Skeletal muscle tissue (tissue), 3 donors: ENCODE measurements at regions not wholly inside any gene's neighbourhood (a gene's known extent, or its start where the extent isn't known, plus 50 kb on each side); places are given as distances from the start of the nearest gene placed in this dataset.
A peak's percentile ranks its signal among the peaks of the same experiment; 100 is the strongest.

ENCODE experiments used
- H3K27ac ChIP-seq: one replicate; pipeline ENCODE4 v1.7.0; 2013; ENCODE audit warnings: mild to moderate bottlenecking, low read depth, low read length, inconsistent platforms
- H3K27me3 ChIP-seq, 3 donors: one replicate each; pipeline ENCODE4 v1.7.0; 2013; ENCODE audit warnings: low read length in 3 of 3; ENCODE audit not compliant: control insufficient read depth in 3 of 3, insufficient read depth in 3 of 3
- H3K36me3 ChIP-seq, 3 donors: one replicate each; pipeline ENCODE4 v1.7.0; 2013; ENCODE audit warnings: low read length in 3 of 3; ENCODE audit not compliant: control insufficient read depth in 3 of 3, insufficient read depth in 3 of 3
- H3K4me1 ChIP-seq, 3 donors: one replicate each; pipeline ENCODE4 v1.7.0; 2013; ENCODE audit warnings: low read length in 3 of 3, mild to moderate bottlenecking in 3 of 3; ENCODE audit not compliant: control insufficient read depth in 3 of 3, insufficient read depth in 3 of 3
- H3K4me3 ChIP-seq, 3 donors: one replicate each; pipeline ENCODE4 v1.7.0; 2013; ENCODE audit warnings: low read length in 3 of 3
- H3K9ac ChIP-seq, 3 donors: one replicate each; pipeline ENCODE4 v1.7.0; 2013; ENCODE audit warnings: low read length in 3 of 3, mild to moderate bottlenecking in 3 of 3, moderate library complexity in 2 of 3, low read depth in 1 of 3
- H3K9me3 ChIP-seq, 3 donors: one replicate each; pipeline ENCODE4 v1.7.0; 2013; ENCODE audit warnings: low read length in 3 of 3; ENCODE audit not compliant: control insufficient read depth in 3 of 3
- donor health status: Osteomylitis.

GRCh38 chr2:239816576-239817467, 208.3 kb downstream of the NDUFA10 start:
- no peaks in the 10 kb centered on the region for H3K36me3 ChIP-seq
- no peak overlapping the region for H3K4me3 ChIP-seq
- H3K27me3 ChIP-seq, result peaks cover 3 to 47% (median 27%) of the 10 kb centered on the region in 3 donors
- H3K27ac ChIP-seq, result no peak overlapping the region
- no peak overlapping the region for H3K9ac ChIP-seq
- no peaks in the 10 kb centered on the region for H3K9me3 ChIP-seq
- peaks cover 8 to 12% (median 9%) of the 10 kb centered on the region in 3 donors for H3K4me1 ChIP-seq

GRCh38 chr2:239815671-239816070, 209.5 kb downstream of the NDUFA10 start:
- no peaks in the 10 kb centered on the region for H3K9me3 ChIP-seq
- H3K27me3 ChIP-seq, result peaks cover 0 to 40% (median 27%) of the 10 kb centered on the region in 3 donors
- no peak overlapping the region for H3K9ac ChIP-seq
- H3K36me3 ChIP-seq, result no peaks in the 10 kb centered on the region
- H3K4me1 ChIP-seq, result peaks cover 8 to 16% (median 13%) of the 10 kb centered on the region in 3 donors
- H3K27ac ChIP-seq, result no peak overlapping the region
- H3K4me3 ChIP-seq, result no peak overlapping the region

DNA sequence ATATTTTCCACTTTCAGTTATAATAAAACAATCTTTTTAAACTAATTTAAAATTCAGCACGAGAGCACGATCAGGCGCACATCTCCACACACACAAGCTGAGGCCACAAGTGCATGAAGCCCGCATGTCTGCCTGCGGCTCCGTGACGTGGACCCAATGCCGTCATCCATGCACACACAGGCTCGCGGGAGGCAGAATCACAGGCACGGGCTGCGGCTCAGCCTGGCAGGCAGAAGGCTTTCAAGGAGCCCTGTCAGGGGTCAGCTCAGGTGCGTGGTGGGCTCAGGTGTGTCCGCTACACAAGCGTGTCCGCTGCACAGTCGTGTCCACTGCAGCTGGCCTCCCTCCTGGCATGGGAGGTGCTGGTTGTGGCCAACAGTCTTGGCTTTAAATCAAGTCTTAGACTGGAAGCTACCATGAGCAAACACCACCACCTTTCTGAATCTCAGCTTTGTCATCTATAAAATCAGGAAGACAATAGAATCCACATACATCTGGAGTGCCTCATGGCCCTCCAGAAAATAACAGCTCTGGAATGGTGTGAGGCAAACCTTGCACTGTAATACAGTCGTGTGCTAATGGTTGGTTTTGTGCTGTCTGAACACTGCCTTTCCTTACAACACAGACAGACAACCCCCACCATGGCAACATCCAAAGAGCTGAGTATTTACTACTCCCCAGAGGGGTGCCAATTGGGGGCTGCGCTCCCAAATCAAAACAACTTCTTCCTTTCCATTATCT, 210.1 kb downstream of the NDUFA10 start:
- Histone ChIP-seq H3K9me3 (no peaks in the 10 kb centered on the region), H3K27me3 (peaks cover 0 to 33% (median 32%) of the 10 kb centered on the region in 3 donors), H3K36me3 (no peaks in the 10 kb centered on the region), H3K27ac (no peak overlapping the region), H3K4me1 (peaks cover 8 to 16% (median 13%) of the 10 kb centered on the region in 3 donors), H3K4me3 (peak overlapping the region in 1 of 3 donors; percentile 64), H3K9ac (peak overlapping the region in 1 of 3 donors; percentile 43)

GRCh38 chr2:239814116-239814860, 210.9 kb downstream of the NDUFA10 start:
- Histone ChIP-seq H3K27ac (peak overlapping the region; percentile 64), H3K4me3 (no peak overlapping the region), H3K9me3 (no peaks in the 10 kb centered on the region), H3K27me3 (peaks cover 0 to 33% (median 30%) of the 10 kb centered on the region in 3 donors), H3K36me3 (no peaks in the 10 kb centered on the region), H3K4me1 (peaks cover 8 to 16% (median 13%) of the 10 kb centered on the region in 3 donors), H3K9ac (peak overlapping the region in 2 of 3 donors; percentile 33 to 61)

DNA sequence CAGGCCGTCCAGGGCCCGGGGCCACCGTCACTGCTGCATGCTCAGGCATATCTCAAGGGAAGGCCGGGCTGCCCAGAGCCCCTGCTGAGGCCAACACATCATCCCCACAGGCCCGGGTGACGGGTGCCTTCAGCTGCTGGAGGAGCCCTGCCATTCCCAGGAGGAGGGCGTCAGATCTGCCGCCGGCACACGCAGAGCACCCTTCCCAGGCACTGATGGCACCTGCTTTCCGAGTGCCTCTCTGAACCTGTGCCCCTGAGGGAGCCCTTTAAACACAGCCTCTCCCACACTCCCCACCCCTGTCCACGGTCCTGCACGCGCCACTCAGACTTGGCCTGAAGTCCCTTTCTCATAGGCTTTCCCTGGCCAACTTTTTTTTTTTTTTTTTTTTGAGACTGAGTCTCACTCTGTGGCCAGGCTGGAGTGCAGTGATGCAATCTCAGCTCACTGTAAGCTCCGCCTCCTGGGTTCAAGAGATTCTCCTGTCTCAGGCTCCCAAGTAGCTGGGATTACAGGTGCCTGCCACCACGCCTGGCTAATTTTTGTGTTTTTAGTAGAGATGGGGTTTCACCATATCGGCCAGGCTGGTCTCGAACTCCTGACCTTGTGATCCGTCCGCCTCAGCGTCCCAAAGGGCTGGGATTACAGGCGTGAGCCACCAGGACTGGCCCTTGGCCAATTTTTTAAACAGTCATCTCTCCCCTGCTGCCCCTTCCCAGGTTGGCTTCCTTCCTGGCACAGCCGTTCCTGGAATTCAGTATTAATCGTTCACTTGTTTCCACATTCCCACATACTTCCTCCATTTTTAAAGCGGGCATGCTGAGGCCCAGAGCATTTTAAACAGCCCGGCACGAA, 211.7 kb downstream of the NDUFA10 start:
- H3K4me3 ChIP-seq, result no peak overlapping the region
- H3K36me3 ChIP-seq, result no peaks in the 10 kb centered on the region
- peaks cover 8 to 16% (median 13%) of the 10 kb centered on the region in 3 donors for H3K4me1 ChIP-seq
- H3K27me3 ChIP-seq, result peaks cover 0 to 28% (median 24%) of the 10 kb centered on the region in 3 donors
- H3K9me3 ChIP-seq, result no peaks in the 10 kb centered on the region
- no peak overlapping the region for H3K9ac ChIP-seq
- peak overlapping the region; percentile 23 for H3K27ac ChIP-seq

- Histone ChIP-seq H3K27ac (no peak overlapping the region), H3K27me3 (peaks cover 1 to 26% (median 22%) of the 10 kb centered on the region in 3 donors), H3K9ac (no peak overlapping the region)
These were observed 213.2 kb downstream of the NDUFA10 start for GRCh38 chr2:239811806-239812560.

DNA sequence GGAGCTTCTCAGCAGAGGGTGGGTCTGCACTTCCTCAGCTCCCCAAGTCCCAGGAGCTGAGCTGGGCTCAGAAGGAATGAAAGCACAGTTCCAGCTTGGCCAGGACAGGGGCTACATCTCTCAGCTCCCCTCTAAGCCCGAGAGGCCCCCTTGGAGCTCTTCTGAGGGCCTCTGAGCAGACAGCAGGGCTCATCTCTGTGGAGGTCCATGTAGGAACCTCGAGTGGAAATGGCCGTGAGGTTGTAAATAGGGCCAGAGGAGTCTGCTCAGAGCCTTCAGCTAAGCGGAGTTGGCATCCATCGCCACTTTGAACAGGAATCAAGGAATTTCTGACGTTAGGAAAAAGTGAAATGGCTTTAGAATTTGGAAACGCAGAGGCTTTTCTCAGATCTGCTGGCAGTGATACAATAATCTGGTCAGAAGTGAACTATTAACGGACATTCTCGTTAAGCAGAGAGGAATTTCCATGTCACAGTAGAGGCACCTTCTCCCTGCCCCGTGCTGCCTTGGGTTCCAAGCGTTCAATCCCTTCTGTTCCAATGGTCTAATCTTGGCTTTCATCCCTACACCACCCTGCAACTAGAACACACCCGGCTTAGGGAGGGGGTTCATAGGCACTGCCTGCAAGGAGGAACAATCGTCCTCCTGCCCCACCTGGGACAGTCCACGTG, 213.9 kb downstream of the NDUFA10 start:
- Histone ChIP-seq H3K4me3 (no peak overlapping the region), H3K9me3 (no peaks in the 10 kb centered on the region), H3K36me3 (no peaks in the 10 kb centered on the region), H3K27me3 (peaks cover 3 to 26% (median 20%) of the 10 kb centered on the region in 3 donors), H3K9ac (no peak overlapping the region), H3K4me1 (peaks cover 8 to 16% (median 13%) of the 10 kb centered on the region in 3 donors), H3K27ac (no peak overlapping the region)

More at GRCh38 chr2:239811806-239812560, 213.2 kb downstream of the NDUFA10 start:
- peaks cover 8 to 16% (median 13%) of the 10 kb centered on the region in 3 donors for H3K4me1 ChIP-seq
- H3K9me3 ChIP-seq, result no peaks in the 10 kb centered on the region
- no peak overlapping the region for H3K4me3 ChIP-seq
- H3K36me3 ChIP-seq, result no peaks in the 10 kb centered on the region

DNA sequence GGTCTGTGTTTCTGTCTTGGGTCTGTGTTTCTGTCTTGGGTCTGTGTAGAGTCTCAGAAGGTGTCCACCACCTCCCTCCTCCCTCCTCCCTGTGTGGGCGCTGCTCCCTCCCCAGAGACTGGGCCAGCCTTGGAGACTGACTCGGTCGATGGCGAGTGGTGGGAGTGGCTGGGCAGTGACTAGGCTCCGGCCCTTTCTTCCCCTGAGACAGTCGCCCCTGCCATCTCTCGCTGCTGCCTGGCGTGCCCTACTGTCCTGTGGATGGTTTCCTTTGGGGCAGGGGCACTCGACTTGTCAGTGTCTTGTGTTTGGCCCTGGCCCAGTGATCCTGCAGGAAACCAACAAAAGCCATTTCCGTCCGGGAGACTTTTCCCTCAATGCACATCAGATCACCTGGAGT, 215.8 kb downstream of the NDUFA10 start:
- no peak overlapping the region for H3K9ac ChIP-seq
- H3K4me3 ChIP-seq, result no peak overlapping the region
- peaks cover 2 to 11% (median 6%) of the 10 kb centered on the region in 3 donors for H3K4me1 ChIP-seq
- H3K36me3 ChIP-seq, result no peaks in the 10 kb centered on the region
- no peak overlapping the region for H3K27ac ChIP-seq
- H3K9me3 ChIP-seq, result no peaks in the 10 kb centered on the region
- peaks cover 3 to 31% (median 10%) of the 10 kb centered on the region in 3 donors for H3K27me3 ChIP-seq
